IMR-90 (cell line): ENCODE measurements at regions not wholly inside any gene's neighbourhood (a gene's known extent, or its start where the extent isn't known, plus 50 kb on each side); places are given as distances from the start of the nearest gene placed in this dataset.

Source experiments
- ATAC-seq: fragments of 200-7000 bp; cut with Tn5 transposase; 2 replicates; pipeline ENCODE4 v1.9.1; 2020; ENCODE audit warnings: low read depth, mild to moderate bottlenecking, moderate library complexity
- BruUV-seq: library from RNA; stranded (reverse); fragments of 400-500 nt; replicated peaks from 2 replicates; lab custom pipeline; 2021; lab: Mats Ljungman, UMichigan
- CTCF ChIA-PET: fragments of 300-600 bp; formaldehyde crosslinking; extraction: SDS; loops from one replicate; lab custom pipeline; 2021; ENCODE audit warnings: antibody characterized with exemption; lab: Yijun Ruan, JAX
- POLR2A ChIA-PET: fragments of 300-600 bp; sonication (Branson Sonifier 250); formaldehyde crosslinking; loops from one replicate; lab custom pipeline; 2022; ENCODE audit warnings: antibody characterized with exemption; ENCODE audit not compliant: unreplicated experiment; lab: Charles Lee
- DNase-seq: peaks from one replicate; pipeline ENCODE4 v3.0.0; 2013
- H2AFZ ChIP-seq: replicated peaks from 2 replicates; pipeline ENCODE3; 2013; ENCODE audit warnings: low read length, mild to moderate bottlenecking; ENCODE audit not compliant: poor library complexity
- H2AK5ac ChIP-seq: 2 replicates; pipeline ENCODE4 v1.6.1; 2013; ENCODE audit warnings: low read depth, low read length, inconsistent platforms
- H2AK9ac ChIP-seq: replicated peaks from 2 replicates; pipeline ENCODE3; 2013; ENCODE audit warnings: mild to moderate bottlenecking, low read depth, low read length, moderate library complexity; ENCODE audit not compliant: poor library complexity
- H2BK120ac ChIP-seq: 2 replicates; pipeline ENCODE4 v1.6.1; 2013; ENCODE audit warnings: low read depth, low read length, inconsistent platforms
- H2BK15ac ChIP-seq: 3 replicates; pipeline ENCODE4 v1.6.1; 2013; ENCODE audit warnings: low read depth, low read length, inconsistent platforms
- H2BK20ac ChIP-seq: 2 replicates; pipeline ENCODE4 v1.6.1; 2013; ENCODE audit warnings: low read depth, mild to moderate bottlenecking, inconsistent platforms, low read length, moderate library complexity
- H2BK5ac ChIP-seq: 2 replicates; pipeline ENCODE4 v1.6.1; 2013; ENCODE audit warnings: mild to moderate bottlenecking, low read depth, low read length, inconsistent platforms; ENCODE audit not compliant: poor library complexity, severe bottlenecking
- H3K14ac ChIP-seq: replicated peaks from 2 replicates; pipeline ENCODE4 v1.6.1; 2013; ENCODE audit warnings: low read depth, low read length, inconsistent platforms
- H3K18ac ChIP-seq: 2 replicates; pipeline ENCODE4 v1.6.1; 2013; ENCODE audit warnings: low read depth, low read length, control low read depth
- H3K23ac ChIP-seq: 2 replicates; pipeline ENCODE4 v1.6.1; 2013; ENCODE audit warnings: low read depth, low read length, inconsistent platforms
- H3K27ac ChIP-seq: 2 replicates; pipeline ENCODE4 v1.5.1; 2013; ENCODE audit warnings: mild to moderate bottlenecking, control low read depth, low read length; ENCODE audit not compliant: insufficient read depth
- H3K27me3 ChIP-seq: 2 replicates; pipeline ENCODE4 v1.6.1; 2013; ENCODE audit warnings: low read length; ENCODE audit not compliant: control insufficient read depth, insufficient read depth
- H3K36me3 ChIP-seq: 2 replicates; pipeline ENCODE4 v1.6.1; 2013; ENCODE audit warnings: low read length, mixed read lengths; ENCODE audit not compliant: control insufficient read depth, insufficient read depth
- H3K4ac ChIP-seq: 2 replicates; pipeline ENCODE4 v1.6.1; 2013; ENCODE audit warnings: low read depth, low read length, inconsistent platforms
- H3K4me1 ChIP-seq: 2 replicates; pipeline ENCODE4 v1.6.1; 2013; ENCODE audit warnings: low read length, mixed read lengths; ENCODE audit not compliant: control insufficient read depth, insufficient read depth
- H3K4me2 ChIP-seq: 2 replicates; pipeline ENCODE4 v1.6.1; 2013; ENCODE audit warnings: low read depth, mild to moderate bottlenecking, control low read depth, low read length, moderate library complexity
- H3K4me3 ChIP-seq: 2 replicates; pipeline ENCODE4 v1.5.1; 2013; ENCODE audit warnings: low read depth, mild to moderate bottlenecking, control low read depth, low read length, moderate library complexity; ENCODE audit not compliant: insufficient read depth
- H3K56ac ChIP-seq: 2 replicates; pipeline ENCODE4 v1.6.1; 2013; ENCODE audit warnings: low read length, inconsistent platforms; ENCODE audit not compliant: insufficient read depth; ENCODE audit errors: extremely low read depth
- H3K79me1 ChIP-seq, 2 experiments: 2 replicates each; pipeline ENCODE4 v1.6.1; 2013; ENCODE audit warnings: low read length in 2 of 2, inconsistent platforms in 1 of 2, low read depth in 1 of 2
- H3K9ac ChIP-seq: 2 replicates; pipeline ENCODE4 v1.6.1; 2013; ENCODE audit warnings: low read depth, low read length, control low read depth
- H3K9me1 ChIP-seq: 2 replicates; pipeline ENCODE4 v1.6.1; 2013; ENCODE audit warnings: low read length, inconsistent platforms; ENCODE audit not compliant: insufficient read depth
- H3K9me3 ChIP-seq: 2 replicates; pipeline ENCODE4 v1.6.1; 2013; ENCODE audit warnings: low read length; ENCODE audit not compliant: control insufficient read depth, insufficient read depth
- H4K20me1 ChIP-seq: 2 replicates; pipeline ENCODE4 v1.6.1; 2013; ENCODE audit warnings: low read length, inconsistent platforms; ENCODE audit not compliant: insufficient read depth
- H4K5ac ChIP-seq: 2 replicates; pipeline ENCODE4 v1.6.1; 2013; ENCODE audit warnings: mild to moderate bottlenecking, low read depth, low read length, control low read depth
- H4K8ac ChIP-seq, 2 experiments: 2 replicates each; pipeline ENCODE4 v1.6.1; 2013; ENCODE audit warnings: low read depth in 2 of 2, low read length in 2 of 2, control low read depth in 1 of 2, inconsistent platforms in 1 of 2
- H4K91ac ChIP-seq: 2 replicates; pipeline ENCODE4 v1.6.1; 2013; ENCODE audit warnings: low read depth, low read length, inconsistent platforms; ENCODE audit not compliant: insufficient read depth
- BHLHE40 ChIP-seq: fragments of 150-350 bp; IDR thresholded peaks from 2 replicates; pipeline ENCODE4 v1.6.1; 2016; ENCODE audit warnings: mild to moderate bottlenecking, low read depth, low read length
- CEBPB ChIP-seq: IDR thresholded peaks from 2 replicates; pipeline ENCODE4 v1.6.1; 2012; ENCODE audit warnings: low read depth, low read length, improper control_type of control experiment
- CHD1 ChIP-seq: IDR thresholded peaks from 2 replicates; pipeline ENCODE4 v1.6.1; 2012; ENCODE audit warnings: low read depth, low read length, improper control_type of control experiment
- CTCF ChIP-seq: conservative IDR thresholded peaks from 2 replicates; pipeline ENCODE4 v1.5.1; 2012; ENCODE audit warnings: mild to moderate bottlenecking, low read depth, low read length, improper control_type of control experiment
- ELK1 ChIP-seq: fragments of 150-350 bp; IDR thresholded peaks from 2 replicates; pipeline ENCODE4 v1.6.1; 2016; ENCODE audit warnings: low read depth, mild to moderate bottlenecking, low read length, moderate library complexity, borderline replicate concordance
- MAZ ChIP-seq: IDR thresholded peaks from 2 replicates; pipeline ENCODE4 v1.6.1; 2012; ENCODE audit warnings: low read depth, mild to moderate bottlenecking, low read length, improper control_type of control experiment, moderate library complexity, borderline replicate concordance
- MXI1 ChIP-seq: IDR thresholded peaks from 2 replicates; pipeline ENCODE4 v1.6.1; 2012; ENCODE audit warnings: low read depth, mild to moderate bottlenecking, low read length, moderate library complexity, borderline replicate concordance
- POLR2A ChIP-seq: IDR thresholded peaks from 2 replicates; pipeline ENCODE4 v1.6.1; 2012; ENCODE audit warnings: mild to moderate bottlenecking, low read depth, low read length
- RAD21 ChIP-seq: IDR thresholded peaks from 2 replicates; pipeline ENCODE4 v1.6.1; 2012; ENCODE audit warnings: low read length, improper control_type of control experiment
- RFX5 ChIP-seq: IDR thresholded peaks from 2 replicates; pipeline ENCODE4 v1.8.0; 2012; ENCODE audit warnings: low read depth, mild to moderate bottlenecking, low read length, moderate library complexity
- USF2 ChIP-seq: fragments of 150-350 bp; IDR thresholded peaks from 2 replicates; pipeline ENCODE4 v1.6.1; 2017; ENCODE audit warnings: mild to moderate bottlenecking, antibody characterized with exemption, low read length, low read depth
- WGBS, 2 experiments: methylation state at CpG; one replicate each; pipeline versions ENCODE4 v1.1.5 to v1.1.7; 2013; ENCODE audit warnings: missing lambda C conversion rate in 2 of 2; ENCODE audit not compliant: insufficient read length in 1 of 2; ENCODE audit errors: extremely low coverage in 2 of 2; 5-methylcytosine and 5-hydroxymethylcytosine counted together
- dilution Hi-C: fragments of 300-500 bp; cut with HindIII; formaldehyde crosslinking; loops from one replicate; pipeline ENCODE4 v1.14.3; 2018; ENCODE audit warnings: low sequenced_read_pairs; ENCODE audit not compliant: unreplicated experiment
- in situ Hi-C: fragments of 300-500 bp; cut with MboI; formaldehyde crosslinking; loops from 3 replicates; pipeline ENCODE4 v1.14.3; 2019; ENCODE audit warnings: low sequenced_read_pairs, inconsistent platforms, mixed read lengths
- intact Hi-C: fragments of 100-400 bp; cut with micrococcal nuclease; formaldehyde crosslinking; loops from 2 replicates; pipeline ENCODE4 v1.10.0; 2022

GRCh38 chrX:149322316-149322715, 182.8 kb downstream of the IDS start:
- Histone ChIP-seq H3K27ac (no peak overlapping the region), H3K4me3 (no peak overlapping the region), H3K9ac (no peak overlapping the region), H2BK20ac (no peak overlapping the region), H3K18ac (no peak overlapping the region), H4K5ac (no peak overlapping the region), H3K9me1 (no peaks in the 10 kb centered on the region), H4K20me1 (no peaks in the 10 kb centered on the region), H4K91ac (no peak overlapping the region), H2AK5ac (no peak overlapping the region), H2BK15ac (no peak overlapping the region), H3K79me1 (no peaks in the 10 kb centered on the region), H3K14ac (no peak overlapping the region), H2BK5ac (no peak overlapping the region), H3K23ac (no peak overlapping the region), H2AK9ac (no peak overlapping the region), H3K4ac (no peak overlapping the region), H4K8ac (no peak overlapping the region), H2BK120ac (no peak overlapping the region), H2AFZ (no peak overlapping the region), H3K9me3 (no peaks in the 10 kb centered on the region), H3K4me1 (no peaks in the 10 kb centered on the region), H3K56ac (no peak overlapping the region), H3K4me2 (no peak overlapping the region), H3K36me3 (no peaks in the 10 kb centered on the region), H3K27me3 (no peaks in the 10 kb centered on the region)
- POLR2A ChIA-PET, result no interaction called here
- in situ Hi-C loops (no loop called here), dilution Hi-C loops (no loop called here), intact Hi-C loops (no loop called here)
- BruUV-seq, result no TSS peak
- no CpG with 5 or more reads among the region's 2 CpGs for WGBS, 2 experiments
- no peak for ATAC-seq
- DNase-seq, result no peak
- no peak for TF ChIP-seq USF2
- TF ChIP-seq ELK1, result no peak
- no peak for TF ChIP-seq MAZ
- no peak for TF ChIP-seq CTCF
- TF ChIP-seq MXI1, result no peak
- no peak for TF ChIP-seq RFX5
- TF ChIP-seq RAD21, result no peak
- no peak for TF ChIP-seq CEBPB
- TF ChIP-seq CHD1, result no peak
- no peak for TF ChIP-seq POLR2A
- no peak for TF ChIP-seq BHLHE40
- CTCF ChIA-PET, result no interaction called here
